ENCODE measurements at regions not wholly inside any gene's neighbourhood (a gene's known extent, or its start where the extent isn't known, plus 50 kb on each side); places are given as distances from the start of the nearest gene placed in this dataset.

- Histone ChIP-seq H3K4me3 (no peak overlapping the region), H3K27ac (peak overlapping the region in 6 of 12 donors; percentile 20 to 59 (median 46)), H3K9me3 (peaks cover 0 to 3% (median 0%) of the 10 kb centered on the region in 12 donors), H3K27me3 (no peaks in the 10 kb centered on the region), H3K4me1 (peaks cover 0 to 16% (median 2%) of the 10 kb centered on the region in 12 donors), H3K36me3 (no peaks in the 10 kb centered on the region)
- ATAC-seq (peak in 2 of 4 donors; percentile 35 to 58), DNase-seq (no peak)
- WGBS, 4 donors, result 77 to 94% (median 84%) methylated on average over 1 of the region's 1 CpG
- TF ChIP-seq POLR2A (IDR thresholded peaks at IDR 0.05) (no peak), CTCF (IDR thresholded peaks at IDR 0.05) (no peak)
- intact Hi-C loops (cut with DNase I), result loop anchor here in 1 of 10 donors (5.0 kb wide), 1 partner anchor 154 kb away; no protein-coding TSS in a partner anchor
These were observed 227.7 kb upstream of the TTC29 start for GRCh38 chr4:147173322-147173721.

- Histone ChIP-seq H3K27ac (peak overlapping the region in 6 of 12 donors; percentile 20 to 59 (median 46)), H3K4me1 (peaks cover 0 to 16% (median 2%) of the 10 kb centered on the region in 12 donors), H3K36me3 (no peaks in the 10 kb centered on the region), H3K27me3 (no peaks in the 10 kb centered on the region), H3K9me3 (peaks cover 0 to 3% (median 0%) of the 10 kb centered on the region in 12 donors), H3K4me3 (no peak overlapping the region)
- intact Hi-C loops (cut with DNase I), result loop anchor here in 1 of 10 donors (5.0 kb wide), 1 partner anchor 153 kb away; no protein-coding TSS in a partner anchor
- DNase-seq, result peak in 4 of 5 donors; percentile 41 to 62 (median 52)
- TF ChIP-seq POLR2A (IDR thresholded peaks at IDR 0.05), result no peak
- WGBS, 4 donors, result 28 to 34% (median 29%) methylated on average over 7 of the region's 7 CpGs
- ATAC-seq, result peak; percentile 99 to 100 (median 100)
These were observed 228.3 kb upstream of the TTC29 start for GRCh38 chr4:147173797-147174432.

- DNase-seq (no peak), ATAC-seq (no peak)
- TF ChIP-seq CTCF (IDR thresholded peaks at IDR 0.05), result no peak
- no peak for TF ChIP-seq POLR2A (IDR thresholded peaks at IDR 0.05)
- H3K4me1 ChIP-seq, result peaks cover 0 to 16% (median 2%) of the 10 kb centered on the region in 12 donors
- H3K4me3 ChIP-seq, result no peak overlapping the region
- 59 to 62% (median 60%) methylated on average over 1 of the region's 1 CpG for WGBS, 4 donors
- intact Hi-C loops (cut with DNase I), result loop anchor here in 1 of 10 donors (5.0 kb wide), 1 partner anchor 153 kb away; no protein-coding TSS in a partner anchor
- H3K9me3 ChIP-seq, result peaks cover 0 to 3% (median 0%) of the 10 kb centered on the region in 12 donors
- H3K36me3 ChIP-seq, result no peaks in the 10 kb centered on the region
- H3K27ac ChIP-seq, result no peak overlapping the region
- H3K27me3 ChIP-seq, result no peaks in the 10 kb centered on the region
These were observed 228.9 kb upstream of the TTC29 start for GRCh38 chr4:147174591-147174990.

GRCh38 chr4:147175460-147176025 lies 229.9 kb upstream of the TTC29 start:
- DNase-seq, result no peak
- no peak overlapping the region for H3K27ac ChIP-seq
- TF ChIP-seq CTCF (IDR thresholded peaks at IDR 0.05) (no peak), POLR2A (IDR thresholded peaks at IDR 0.05) (no peak)
- H3K36me3 ChIP-seq, result no peaks in the 10 kb centered on the region
- peaks cover 0 to 3% (median 0%) of the 10 kb centered on the region in 12 donors for H3K9me3 ChIP-seq
- no peak overlapping the region for H3K4me3 ChIP-seq
- peaks cover 0 to 16% (median 2%) of the 10 kb centered on the region in 12 donors for H3K4me1 ChIP-seq
- H3K27me3 ChIP-seq, result no peaks in the 10 kb centered on the region
- intact Hi-C loops (cut with DNase I), result no loop called here
- ATAC-seq, result no peak
- WGBS, 4 donors, result 83 to 93% (median 90%) methylated on average over 1 of the region's 1 CpG
